ENCODE measurements at regions not wholly inside any gene's neighbourhood (a gene's known extent, or its start where the extent isn't known, plus 50 kb on each side); places are given as distances from the start of the nearest gene placed in this dataset.
A peak's percentile ranks its signal among the peaks of the same experiment; 100 is the strongest.

- Histone ChIP-seq H3K36me3 (replicated peaks) (no peaks in the 10 kb centered on the region), H3K4me3 (no peak overlapping the region), H3K27me3 (ENCODE audit: low read depth) (no peaks in the 10 kb centered on the region), H3K4me1 (peaks cover 13% of the 10 kb centered on the region), H3K9me3 (peaks cover 2% of the 10 kb centered on the region)
- in situ Hi-C loops (cut with MboI; ENCODE audit: low sequenced_read_pairs): no loop called here
- DNase-seq (ENCODE audit: low spot score in 2 of 2): peak in 1 of 2 experiments; percentile 7
Observed at GRCh38 chr1:228987286-228987685, 252.0 kb downstream of the RHOU start.

- Histone ChIP-seq H3K4me1 (peaks cover 19% of the 10 kb centered on the region), H3K36me3 (replicated peaks) (no peaks in the 10 kb centered on the region), H3K27me3 (ENCODE audit: low read depth) (no peaks in the 10 kb centered on the region), H3K4me3 (no peak overlapping the region), H3K9me3 (peaks cover 2% of the 10 kb centered on the region)
- in situ Hi-C loops (cut with MboI; ENCODE audit: low sequenced_read_pairs): no loop called here
- no peak for DNase-seq (ENCODE audit: low spot score in 2 of 2)
Observed at GRCh38 chr1:228987736-228988506, 252.6 kb downstream of the RHOU start.

GRCh38 chr1:228988664-228989063, 253.4 kb downstream of the RHOU start:
- Histone ChIP-seq H3K4me1 (peaks cover 24% of the 10 kb centered on the region), H3K9me3 (peaks cover 3% of the 10 kb centered on the region), H3K27me3 (ENCODE audit: low read depth) (no peaks in the 10 kb centered on the region), H3K36me3 (replicated peaks) (no peaks in the 10 kb centered on the region), H3K4me3 (no peak overlapping the region)
- in situ Hi-C loops (cut with MboI; ENCODE audit: low sequenced_read_pairs): no loop called here
- DNase-seq (ENCODE audit: low spot score in 2 of 2): no peak

- DNase-seq (ENCODE audit: low spot score in 2 of 2): no peak
- Histone ChIP-seq H3K9me3 (peaks cover 5% of the 10 kb centered on the region), H3K4me1 (peaks cover 29% of the 10 kb centered on the region), H3K4me3 (no peak overlapping the region), H3K36me3 (replicated peaks) (no peaks in the 10 kb centered on the region), H3K27me3 (ENCODE audit: low read depth) (no peaks in the 10 kb centered on the region)
- in situ Hi-C loops (cut with MboI; ENCODE audit: low sequenced_read_pairs): no loop called here
Observed at GRCh38 chr1:228989176-228989575, 253.9 kb downstream of the RHOU start.

- in situ Hi-C loops (cut with MboI; ENCODE audit: low sequenced_read_pairs): no loop called here
- no peak overlapping the region for H3K4me3 ChIP-seq
- H3K27me3 ChIP-seq (ENCODE audit: low read depth): no peaks in the 10 kb centered on the region
- H3K36me3 ChIP-seq (replicated peaks): no peaks in the 10 kb centered on the region
- H3K4me1 ChIP-seq: peaks cover 29% of the 10 kb centered on the region
- peaks cover 5% of the 10 kb centered on the region for H3K9me3 ChIP-seq
- DNase-seq (ENCODE audit: low spot score in 2 of 2): no peak
Observed at GRCh38 chr1:228989676-228989991, 254.4 kb downstream of the RHOU start.

- H3K4me3 ChIP-seq: no peak overlapping the region
- H3K4me1 ChIP-seq: peaks cover 29% of the 10 kb centered on the region
- in situ Hi-C loops (cut with MboI; ENCODE audit: low sequenced_read_pairs): no loop called here
- H3K9me3 ChIP-seq: peaks cover 5% of the 10 kb centered on the region
- no peak for DNase-seq (ENCODE audit: low spot score in 2 of 2)
- H3K36me3 ChIP-seq (replicated peaks): no peaks in the 10 kb centered on the region
- no peaks in the 10 kb centered on the region for H3K27me3 ChIP-seq (ENCODE audit: low read depth)
Observed at GRCh38 chr1:228989992-228990827, 254.9 kb downstream of the RHOU start.

GRCh38 chr1:228990906-228991569, 255.8 kb downstream of the RHOU start:
- no peak overlapping the region for H3K4me3 ChIP-seq
- in situ Hi-C loops (cut with MboI; ENCODE audit: low sequenced_read_pairs): no loop called here
- no peaks in the 10 kb centered on the region for H3K27me3 ChIP-seq (ENCODE audit: low read depth)
- H3K9me3 ChIP-seq: peaks cover 5% of the 10 kb centered on the region
- H3K36me3 ChIP-seq (replicated peaks): no peaks in the 10 kb centered on the region
- peaks cover 29% of the 10 kb centered on the region for H3K4me1 ChIP-seq
- DNase-seq (ENCODE audit: low spot score in 2 of 2): no peak

GRCh38 chr1:228992044-228992443, 256.8 kb downstream of the RHOU start:
- DNase-seq (ENCODE audit: low spot score in 2 of 2): no peak

GRCh38 chr1:228992907-228993535, 257.7 kb downstream of the RHOU start:
- Histone ChIP-seq H3K27me3 (ENCODE audit: low read depth) (no peaks in the 10 kb centered on the region), H3K4me1 (peaks cover 25% of the 10 kb centered on the region), H3K4me3 (no peak overlapping the region), H3K36me3 (replicated peaks) (no peaks in the 10 kb centered on the region), H3K9me3 (peaks cover 5% of the 10 kb centered on the region)
- in situ Hi-C loops (cut with MboI; ENCODE audit: low sequenced_read_pairs): no loop called here
- peak; percentile 24 to 91 for DNase-seq (ENCODE audit: low spot score in 2 of 2)

More at GRCh38 chr1:228992044-228992443, 256.8 kb downstream of the RHOU start:
- peaks cover 5% of the 10 kb centered on the region for H3K9me3 ChIP-seq
- in situ Hi-C loops (cut with MboI; ENCODE audit: low sequenced_read_pairs): no loop called here
- H3K4me3 ChIP-seq: no peak overlapping the region
- H3K4me1 ChIP-seq: peaks cover 29% of the 10 kb centered on the region
- no peaks in the 10 kb centered on the region for H3K27me3 ChIP-seq (ENCODE audit: low read depth)
- H3K36me3 ChIP-seq (replicated peaks): no peaks in the 10 kb centered on the region

- Histone ChIP-seq H3K4me3 (no peak overlapping the region), H3K27me3 (ENCODE audit: low read depth) (no peaks in the 10 kb centered on the region), H3K4me1 (peaks cover 23% of the 10 kb centered on the region), H3K36me3 (replicated peaks) (no peaks in the 10 kb centered on the region), H3K9me3 (peaks cover 5% of the 10 kb centered on the region)
- in situ Hi-C loops (cut with MboI; ENCODE audit: low sequenced_read_pairs): no loop called here
- no peak for DNase-seq (ENCODE audit: low spot score in 2 of 2)
Observed at GRCh38 chr1:228994676-228995594, 259.7 kb downstream of the RHOU start.

GRCh38 chr1:228996281-228996680, 261.0 kb downstream of the RHOU start:
- H3K36me3 ChIP-seq (replicated peaks): no peaks in the 10 kb centered on the region
- in situ Hi-C loops (cut with MboI; ENCODE audit: low sequenced_read_pairs): no loop called here
- no peaks in the 10 kb centered on the region for H3K27me3 ChIP-seq (ENCODE audit: low read depth)
- no peak overlapping the region for H3K4me3 ChIP-seq
- no peak for DNase-seq (ENCODE audit: low spot score in 2 of 2)
- peaks cover 23% of the 10 kb centered on the region for H3K4me1 ChIP-seq
- H3K9me3 ChIP-seq: peaks cover 5% of the 10 kb centered on the region

GRCh38 chr1:228997721-228998144, 262.5 kb downstream of the RHOU start:
- in situ Hi-C loops (cut with MboI; ENCODE audit: low sequenced_read_pairs): no loop called here
- no peak for DNase-seq (ENCODE audit: low spot score in 2 of 2)
- no peaks in the 10 kb centered on the region for H3K27me3 ChIP-seq (ENCODE audit: low read depth)
- peaks cover 14% of the 10 kb centered on the region for H3K4me1 ChIP-seq
- H3K9me3 ChIP-seq: peaks cover 2% of the 10 kb centered on the region; the same call in 1 of the 2 replicates
- H3K4me3 ChIP-seq: no peak overlapping the region
- no peaks in the 10 kb centered on the region for H3K36me3 ChIP-seq (replicated peaks)

- no peak for DNase-seq (ENCODE audit: low spot score in 2 of 2)
- H3K4me3 ChIP-seq: no peak overlapping the region
- H3K4me1 ChIP-seq: peaks cover 12% of the 10 kb centered on the region
- H3K36me3 ChIP-seq (replicated peaks): no peaks in the 10 kb centered on the region
- in situ Hi-C loops (cut with MboI; ENCODE audit: low sequenced_read_pairs): no loop called here
- H3K9me3 ChIP-seq: peaks cover 2% of the 10 kb centered on the region; the same call in 1 of the 2 replicates
- no peaks in the 10 kb centered on the region for H3K27me3 ChIP-seq (ENCODE audit: low read depth)
Observed at GRCh38 chr1:228998179-228998578, 262.9 kb downstream of the RHOU start.

Data from HAP-1 (cell line).